Psoas muscle (tissue), 7 donors: ENCODE measurements at regions not wholly inside any gene's neighbourhood (a gene's known extent, or its start where the extent isn't known, plus 50 kb on each side); places are given as distances from the start of the nearest gene placed in this dataset.

Experiments used
- ATAC-seq, 4 donors: fragments of 200-7000 bp; cut with Tn5 transposase; one replicate each; pipeline ENCODE4 v1.9.1; 2020; ENCODE audit warnings: moderate library complexity in 3 of 4, mild to moderate bottlenecking in 2 of 4
- DNase-seq, 2 donors: peaks; one replicate each; pipeline ENCODE4 v3.0.0-alpha.2; 2020
- H3K27ac ChIP-seq: fragments of 200-600 bp; one replicate; pipeline ENCODE4 v1.8.0; 2022
- H3K27me3 ChIP-seq, 3 donors: fragments of 200-600 bp in 1 of 3; one replicate each; pipeline versions ENCODE4 v1.6.1 to v1.8.0; 2013 to 2022; ENCODE audit warnings: low read length in 2 of 3, mild to moderate bottlenecking in 2 of 3, moderate library complexity in 1 of 3; ENCODE audit not compliant: insufficient read depth in 3 of 3
- H3K36me3 ChIP-seq, 2 donors: fragments of 200-600 bp in 1 of 2; one replicate each; pipeline versions ENCODE4 v1.6.1 to v1.8.0; 2013 to 2022; ENCODE audit warnings: low read depth in 1 of 2, mild to moderate bottlenecking in 1 of 2, moderate library complexity in 1 of 2; ENCODE audit not compliant: insufficient read depth in 1 of 2
- H3K4me1 ChIP-seq: fragments of 200-600 bp; one replicate; pipeline ENCODE4 v1.8.0; 2022
- H3K4me3 ChIP-seq: fragments of 200-600 bp; one replicate; pipeline ENCODE4 v1.8.0; 2022; ENCODE audit warnings: mild to moderate bottlenecking
- H3K9me3 ChIP-seq: fragments of 200-600 bp; one replicate; pipeline ENCODE4 v1.8.0; 2022
- WGBS, 3 donors: extraction: QIAGEN DNeasy Blood & Tissue Kit; methylation state at CpG; one replicate each; pipeline versions ENCODE4 v1.1.6 to v1.1.7; 2013; 5-methylcytosine and 5-hydroxymethylcytosine counted together
- intact Hi-C, 2 donors: fragments of 100-400 bp; cut with DNase I; formaldehyde crosslinking; loops; one replicate each; pipeline versions ENCODE4 v1.11.0 to v1.14.2; 2022
- TF ChIP-seq, protein P1 (sequence below): fragments of 200-600 bp; IDR thresholded peaks from one replicate; pipeline ENCODE4 v1.8.0; 2022; ENCODE audit warnings: antibody characterized with exemption
- donor health status: healthy with polysubstance abuse.
- donor health status: DM: no; HTN: no; CAD: no; lungs with moderate emphysema.
- donor health status: Bipolar disorder and iron deficiency.
- donor health status: healthy.
- donor health status: DM: yes; HTN: yes; CAD: no.
- donor health status: DM: no; HTN: no; CAD: no.
- donor health status: DM: yes; HTN: yes; CAD: no.

DNA sequence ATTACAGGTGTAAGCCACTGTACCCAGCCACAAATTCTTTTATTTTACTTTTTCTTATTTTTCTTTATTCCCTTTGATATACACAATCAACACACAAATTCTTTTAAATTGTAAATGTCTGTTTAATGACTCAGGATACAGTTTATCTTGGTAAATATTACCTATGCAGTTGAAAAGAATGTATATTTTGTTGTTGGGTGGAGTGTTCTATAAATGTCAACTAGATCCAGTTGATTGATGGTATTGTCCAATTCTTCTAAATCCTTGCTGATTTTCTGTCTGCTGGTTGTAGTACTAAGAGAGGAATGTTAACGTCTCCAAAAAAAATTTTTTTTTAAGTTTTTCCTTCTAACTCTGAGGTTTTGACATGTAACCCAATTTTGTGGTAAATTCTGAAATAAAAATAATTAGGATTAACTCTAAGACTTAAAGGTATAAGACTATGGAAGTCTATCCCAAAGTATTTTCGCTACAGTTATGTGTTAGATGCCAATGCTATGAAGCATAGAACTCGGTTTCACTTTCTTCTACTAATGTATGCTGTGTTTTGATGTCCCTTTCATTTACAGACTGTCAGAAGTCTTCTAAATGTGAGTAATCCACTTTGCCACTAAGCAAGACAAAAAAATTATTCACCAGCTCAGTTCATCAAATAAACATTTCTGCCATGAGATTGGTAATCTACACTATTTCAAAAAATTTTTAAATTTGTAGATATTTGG is 720.2 kb upstream of the C9orf72 start:
- Histone ChIP-seq H3K4me3 (no peak overlapping the region), H3K4me1 (no peaks in the 10 kb centered on the region), H3K27me3 (no peaks in the 10 kb centered on the region), H3K9me3 (no peaks in the 10 kb centered on the region), H3K27ac (no peak overlapping the region), H3K36me3 (no peaks in the 10 kb centered on the region)
- DNase-seq, result no peak
- ATAC-seq, result no peak
- TF ChIP-seq, protein P1, sequence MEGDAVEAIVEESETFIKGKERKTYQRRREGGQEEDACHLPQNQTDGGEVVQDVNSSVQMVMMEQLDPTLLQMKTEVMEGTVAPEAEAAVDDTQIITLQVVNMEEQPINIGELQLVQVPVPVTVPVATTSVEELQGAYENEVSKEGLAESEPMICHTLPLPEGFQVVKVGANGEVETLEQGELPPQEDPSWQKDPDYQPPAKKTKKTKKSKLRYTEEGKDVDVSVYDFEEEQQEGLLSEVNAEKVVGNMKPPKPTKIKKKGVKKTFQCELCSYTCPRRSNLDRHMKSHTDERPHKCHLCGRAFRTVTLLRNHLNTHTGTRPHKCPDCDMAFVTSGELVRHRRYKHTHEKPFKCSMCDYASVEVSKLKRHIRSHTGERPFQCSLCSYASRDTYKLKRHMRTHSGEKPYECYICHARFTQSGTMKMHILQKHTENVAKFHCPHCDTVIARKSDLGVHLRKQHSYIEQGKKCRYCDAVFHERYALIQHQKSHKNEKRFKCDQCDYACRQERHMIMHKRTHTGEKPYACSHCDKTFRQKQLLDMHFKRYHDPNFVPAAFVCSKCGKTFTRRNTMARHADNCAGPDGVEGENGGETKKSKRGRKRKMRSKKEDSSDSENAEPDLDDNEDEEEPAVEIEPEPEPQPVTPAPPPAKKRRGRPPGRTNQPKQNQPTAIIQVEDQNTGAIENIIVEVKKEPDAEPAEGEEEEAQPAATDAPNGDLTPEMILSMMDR, result no peak
- intact Hi-C loops, result no loop called here
- WGBS, 3 donors, result 76 to 83% (median 76%) methylated on average over 3 of the region's 3 CpGs

DNA sequence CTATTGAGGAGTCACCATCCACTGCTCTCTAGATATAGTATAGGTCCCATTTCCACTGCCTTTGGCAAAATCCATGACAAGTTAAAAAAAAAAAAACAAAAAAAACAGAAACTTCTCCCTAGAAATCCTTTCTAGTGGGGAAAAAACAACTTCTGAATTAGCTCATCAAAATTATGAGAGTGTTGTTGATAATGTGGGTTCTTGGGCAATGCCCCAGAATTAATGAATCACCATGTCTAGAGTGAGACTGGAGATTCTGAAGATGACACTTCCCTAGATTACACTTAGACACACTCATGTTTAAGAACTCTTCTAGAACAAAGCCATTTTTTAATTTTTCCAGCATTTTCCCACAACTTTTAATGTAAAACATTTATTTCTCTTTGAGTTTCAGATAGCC is 728.0 kb upstream of the C9orf72 start:
- Histone ChIP-seq H3K27me3 (no peaks in the 10 kb centered on the region), H3K4me3 (no peak overlapping the region), H3K9me3 (no peaks in the 10 kb centered on the region), H3K27ac (no peak overlapping the region), H3K4me1 (no peaks in the 10 kb centered on the region), H3K36me3 (no peaks in the 10 kb centered on the region)
- no peak for ATAC-seq
- intact Hi-C loops, result no loop called here
- TF ChIP-seq, protein P1, result no peak
- DNase-seq, result no peak

DNA sequence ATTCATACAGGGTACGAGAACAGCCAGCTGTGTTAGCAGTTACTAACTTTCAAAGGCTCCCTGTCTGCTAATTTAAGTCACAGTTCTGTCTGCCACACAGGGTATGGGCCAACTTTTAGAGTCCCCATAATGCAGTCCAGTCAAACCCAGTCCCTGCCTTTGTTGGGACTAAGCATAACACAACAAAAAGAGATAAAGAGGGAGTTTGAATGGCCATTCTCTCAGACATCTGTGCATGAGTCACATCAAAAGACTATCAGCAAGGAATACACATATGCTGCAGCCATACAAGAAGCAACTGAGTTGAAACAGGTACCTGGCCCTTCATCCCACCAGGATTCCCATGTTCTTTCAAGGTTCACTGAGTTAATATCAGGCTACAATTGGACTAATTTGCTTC is 744.5 kb upstream of the C9orf72 start:
- no peak overlapping the region for H3K27ac ChIP-seq
- H3K36me3 ChIP-seq, result no peaks in the 10 kb centered on the region
- no peak for ATAC-seq
- DNase-seq, result no peak
- no peaks in the 10 kb centered on the region for H3K4me1 ChIP-seq
- TF ChIP-seq, protein P1, result no peak
- no peaks in the 10 kb centered on the region for H3K27me3 ChIP-seq
- intact Hi-C loops, result no loop called here
- no peaks in the 10 kb centered on the region for H3K9me3 ChIP-seq
- no peak overlapping the region for H3K4me3 ChIP-seq
- 48 to 62% (median 51%) methylated on average over 1 of the region's 1 CpG for WGBS, 3 donors

DNA sequence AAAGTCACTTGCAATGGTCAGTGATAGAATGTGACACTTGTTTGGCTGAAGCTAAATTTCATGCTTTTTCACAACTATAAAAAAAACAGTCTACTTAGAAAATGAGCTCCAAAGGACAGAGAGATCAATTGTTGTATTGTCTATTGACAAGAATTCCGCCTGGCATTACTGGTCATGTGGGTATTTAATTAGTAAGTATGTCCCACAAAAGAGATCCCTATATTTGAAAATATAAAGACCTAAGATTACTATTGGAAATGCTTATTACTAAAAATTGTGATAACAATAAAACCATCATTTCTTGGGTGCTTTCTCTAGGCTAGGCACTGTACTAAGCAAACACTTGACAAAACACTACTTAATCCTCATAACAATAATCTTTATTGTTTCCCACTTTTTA is 745.2 kb upstream of the C9orf72 start:
- no peaks in the 10 kb centered on the region for H3K36me3 ChIP-seq
- DNase-seq (no peak), ATAC-seq (no peak)
- TF ChIP-seq, protein P1, result no peak
- no peaks in the 10 kb centered on the region for H3K4me1 ChIP-seq
- no peak overlapping the region for H3K4me3 ChIP-seq
- H3K27me3 ChIP-seq, result no peaks in the 10 kb centered on the region
- WGBS, 3 donors, result 68 to 82% (median 68%) methylated on average over 1 of the region's 1 CpG
- no peak overlapping the region for H3K27ac ChIP-seq
- intact Hi-C loops, result no loop called here
- H3K9me3 ChIP-seq, result no peaks in the 10 kb centered on the region

DNA sequence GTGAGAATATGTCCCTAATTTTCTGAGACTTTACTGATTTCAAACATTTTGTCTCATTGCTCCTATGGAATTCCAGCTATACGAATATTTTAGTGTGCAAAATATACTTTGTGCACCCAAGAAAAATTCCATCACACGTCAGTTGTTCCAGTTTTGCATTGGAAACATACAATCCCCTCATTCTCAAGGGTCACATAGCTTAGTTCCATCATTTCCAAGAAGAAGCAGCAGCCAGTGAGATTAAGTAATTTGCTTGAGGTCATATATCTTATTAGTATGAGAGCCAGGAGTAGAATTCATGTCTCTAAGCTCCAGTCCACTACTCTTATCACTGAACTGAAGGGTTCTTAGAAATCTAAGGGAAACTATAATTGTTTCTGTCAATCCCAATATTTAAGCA is 746.7 kb upstream of the C9orf72 start:
- intact Hi-C loops, result no loop called here

More for the DNA sequence above, 746.7 kb upstream of the C9orf72 start:
- Histone ChIP-seq H3K9me3 (no peaks in the 10 kb centered on the region), H3K36me3 (no peaks in the 10 kb centered on the region), H3K4me3 (no peak overlapping the region), H3K27me3 (no peaks in the 10 kb centered on the region), H3K27ac (no peak overlapping the region), H3K4me1 (no peaks in the 10 kb centered on the region)
- no peak for ATAC-seq
- 43 to 56% (median 48%) methylated on average over 2 of the region's 2 CpGs for WGBS, 3 donors
- TF ChIP-seq, protein P1, result no peak
- no peak for DNase-seq
